HG03280 (cell line): ENCODE measurements at regions not wholly inside any gene's neighbourhood (a gene's known extent, or its start where the extent isn't known, plus 50 kb on each side); places are given as distances from the start of the nearest gene placed in this dataset.

ENCODE experiments used
- ATAC-seq: cut with Tn5 transposase; IDR thresholded peaks from one replicate; pipeline ENCODE4 v1.9.1; 2021; ENCODE audit warnings: mild to moderate bottlenecking, moderate library complexity; ENCODE audit not compliant: unreplicated experiment

DNA sequence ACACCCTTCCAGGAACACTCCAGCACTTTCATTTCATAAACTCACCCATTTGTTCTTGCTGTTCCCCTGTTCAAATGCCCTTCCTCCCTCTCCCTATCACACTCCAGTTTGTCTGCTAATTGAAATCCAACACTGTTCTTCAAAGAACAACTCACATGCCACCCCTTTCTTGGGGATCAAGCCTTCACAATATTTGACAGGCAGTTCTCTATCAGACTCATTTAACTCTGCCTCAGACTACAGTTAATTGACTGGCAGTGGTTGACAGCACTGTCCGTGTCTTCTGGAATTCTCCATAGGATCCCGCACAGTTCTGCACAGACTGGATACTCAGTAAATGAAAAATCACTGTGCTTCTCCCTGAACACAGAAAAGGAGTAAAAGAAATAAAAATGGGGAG, 87.8 kb downstream of the PMP22 start:
- ATAC-seq = no peak

DNA sequence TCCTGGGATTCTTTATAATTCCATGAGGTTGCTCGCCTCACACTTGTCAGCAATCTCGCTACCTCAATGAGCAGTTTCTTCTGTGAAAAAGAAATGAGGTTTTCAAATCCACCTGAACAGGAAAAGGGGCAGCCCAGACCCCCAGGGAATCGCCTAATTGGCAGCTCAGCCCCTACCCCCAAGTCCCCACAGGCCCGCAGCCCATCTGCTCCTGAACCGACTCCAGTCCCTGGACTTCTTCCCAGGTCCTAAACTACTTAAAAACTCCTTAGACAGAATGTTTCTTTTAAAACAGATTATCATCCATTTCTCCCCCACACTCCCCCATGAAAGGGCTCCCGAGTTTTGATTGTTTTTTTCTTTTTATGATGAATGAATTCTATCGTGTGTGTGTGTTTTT, 89.8 kb downstream of the PMP22 start:
- ATAC-seq = no peak

DNA sequence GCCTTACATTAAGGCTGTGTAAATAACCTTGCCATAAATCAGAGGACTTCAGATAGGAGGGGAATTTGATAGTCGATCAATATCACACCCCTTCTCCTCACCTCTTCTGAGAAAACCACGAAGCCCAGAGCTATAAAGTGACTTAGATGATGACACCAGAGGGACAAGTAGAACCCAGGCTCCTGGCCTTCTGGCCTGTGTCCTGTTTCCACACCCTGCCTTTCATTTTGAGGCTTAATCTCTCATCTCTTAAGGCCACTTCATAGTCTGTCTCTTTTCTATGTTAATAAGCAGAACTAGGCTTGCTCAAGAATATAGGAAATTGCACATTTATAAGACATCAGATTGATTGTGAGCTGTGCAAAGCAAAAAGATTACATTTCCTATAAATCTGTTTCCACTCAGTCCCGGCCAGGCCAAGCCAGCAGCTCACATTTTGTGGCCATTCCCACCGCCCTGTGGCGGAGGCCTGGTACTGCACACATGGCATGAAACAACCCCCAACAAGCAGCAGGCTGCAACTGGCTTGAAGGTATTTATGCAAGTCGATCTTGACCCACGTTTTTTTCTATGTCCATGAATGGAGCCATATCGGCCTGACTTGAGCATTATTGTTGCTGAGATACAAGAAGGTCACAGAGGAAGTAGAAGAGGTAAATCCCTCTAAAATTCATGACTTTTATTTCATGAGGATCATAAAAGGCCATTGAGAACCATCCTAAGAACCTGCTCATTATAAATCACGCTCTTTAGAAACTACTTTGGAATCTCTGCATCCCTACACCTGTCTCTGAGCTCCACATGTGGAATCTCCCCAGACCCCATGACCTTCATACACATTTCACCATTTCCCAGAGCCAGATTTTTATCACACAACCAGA, 93.7 kb downstream of the PMP22 start:
- no peak for ATAC-seq

DNA sequence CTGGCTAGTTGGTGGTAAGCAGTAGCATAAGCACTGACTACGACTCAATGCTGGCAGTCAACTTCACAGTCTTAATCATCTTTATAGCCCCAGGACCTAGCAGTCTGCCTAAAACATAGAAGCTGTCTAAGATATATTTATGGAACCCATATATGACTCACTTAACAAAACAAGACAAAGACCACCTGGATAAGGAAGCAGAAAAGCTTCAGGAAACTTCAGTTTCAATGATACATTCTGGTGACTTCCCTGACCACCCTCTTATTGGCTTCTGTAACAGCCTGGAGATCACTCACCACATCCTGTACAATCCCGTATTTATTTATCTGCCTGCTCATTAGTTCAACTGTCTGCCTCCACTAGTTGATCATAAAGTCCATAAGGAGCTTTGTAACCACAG, 95.5 kb downstream of the PMP22 start:
- no peak for ATAC-seq

DNA sequence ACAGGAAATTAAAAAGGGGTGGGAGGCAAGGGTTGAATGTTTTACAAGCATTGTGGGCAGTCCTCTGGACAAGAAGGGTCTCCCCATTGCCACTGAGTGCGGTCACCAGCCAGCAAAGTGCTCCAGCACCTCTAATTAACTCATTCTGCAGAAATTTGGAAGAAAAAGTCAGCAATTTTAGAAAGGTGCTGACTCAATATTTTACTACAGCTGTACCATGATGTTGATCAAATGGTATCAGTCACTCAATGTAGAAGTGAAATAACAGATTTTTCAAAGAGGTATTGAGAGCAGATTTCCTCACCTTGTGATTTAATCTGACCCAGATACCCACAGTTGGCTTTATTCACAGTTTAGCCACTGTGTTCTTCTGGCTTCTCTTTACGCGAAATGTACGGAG, 96.7 kb downstream of the PMP22 start:
- ATAC-seq = no peak

DNA sequence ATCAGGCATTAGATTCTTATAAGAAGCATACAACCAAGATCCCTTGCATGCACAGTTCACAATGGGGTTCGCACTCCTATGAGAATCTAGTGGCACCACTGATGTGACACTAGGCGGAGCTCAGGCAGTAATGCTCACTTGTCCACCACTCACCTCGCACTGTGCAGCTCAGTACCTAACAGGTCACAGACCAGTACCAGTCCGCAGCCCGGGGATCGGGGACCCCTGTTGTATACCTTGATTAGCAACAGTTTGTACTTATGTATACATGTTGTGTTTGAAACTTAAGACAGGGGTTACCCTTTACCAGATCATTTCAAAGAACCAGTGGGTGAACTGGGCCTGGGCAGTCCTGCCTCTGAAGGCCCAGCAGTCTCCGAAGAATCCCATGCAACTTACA, 103.7 kb downstream of the PMP22 start:
- ATAC-seq = no peak

DNA sequence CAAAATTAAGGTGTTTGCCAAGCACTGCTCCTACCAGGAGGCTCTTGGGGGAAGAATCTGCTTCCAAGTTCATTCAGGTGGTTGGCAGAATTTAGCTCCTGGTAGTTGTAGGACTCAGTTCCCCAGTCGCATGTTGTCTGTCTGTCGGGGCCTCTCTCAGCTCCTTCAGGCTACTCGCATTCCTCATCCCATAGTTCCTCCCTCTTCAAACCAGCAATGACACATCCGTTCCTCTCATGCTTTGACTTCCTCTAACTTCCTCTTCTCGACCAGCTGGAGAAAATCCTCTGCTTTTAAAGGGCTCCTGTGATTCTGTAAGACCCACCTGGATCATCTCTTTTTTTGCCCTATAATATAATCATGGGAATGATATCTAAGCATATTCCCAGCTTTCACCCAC, 108.1 kb downstream of the PMP22 start:
- no peak for ATAC-seq

DNA sequence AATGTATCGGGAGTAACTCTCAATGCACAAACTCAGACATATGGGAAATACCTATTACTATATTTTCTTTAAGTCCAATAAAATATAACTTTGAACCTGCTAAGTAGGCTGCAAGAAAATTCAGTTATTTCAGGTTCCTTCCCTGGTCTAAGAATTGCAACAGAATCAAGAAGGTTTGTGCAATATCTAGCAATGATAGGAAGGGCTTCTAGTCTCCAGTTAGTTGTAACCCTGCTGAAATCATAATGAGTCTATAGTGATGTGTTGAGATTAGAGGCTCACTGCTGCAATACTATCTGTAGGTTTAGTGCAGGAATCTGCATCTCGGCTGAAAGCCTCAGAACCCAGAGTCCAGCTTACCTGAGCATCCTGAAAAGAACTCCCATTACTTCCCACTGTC, 110.5 kb downstream of the PMP22 start:
- ATAC-seq = no peak

DNA sequence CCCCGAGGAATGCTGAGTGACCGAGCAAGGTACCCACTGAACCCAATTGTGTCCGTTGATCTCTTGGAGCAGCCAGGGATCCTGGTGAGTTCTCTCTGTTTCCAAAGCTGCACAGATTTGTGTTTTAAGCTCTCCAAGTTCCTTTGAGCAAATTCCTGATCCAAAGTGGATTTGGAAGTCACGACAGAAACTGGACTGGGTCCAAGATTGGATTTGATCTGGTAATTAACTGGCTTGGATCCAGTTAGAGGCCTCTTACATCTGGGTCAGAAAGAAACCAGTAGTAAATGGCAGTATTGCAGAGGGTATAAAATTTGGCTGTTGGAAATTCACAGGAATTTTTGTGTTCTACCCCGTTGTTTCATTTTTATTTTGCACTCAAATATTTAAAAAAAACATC, 119.5 kb downstream of the PMP22 start:
- ATAC-seq = no peak

DNA sequence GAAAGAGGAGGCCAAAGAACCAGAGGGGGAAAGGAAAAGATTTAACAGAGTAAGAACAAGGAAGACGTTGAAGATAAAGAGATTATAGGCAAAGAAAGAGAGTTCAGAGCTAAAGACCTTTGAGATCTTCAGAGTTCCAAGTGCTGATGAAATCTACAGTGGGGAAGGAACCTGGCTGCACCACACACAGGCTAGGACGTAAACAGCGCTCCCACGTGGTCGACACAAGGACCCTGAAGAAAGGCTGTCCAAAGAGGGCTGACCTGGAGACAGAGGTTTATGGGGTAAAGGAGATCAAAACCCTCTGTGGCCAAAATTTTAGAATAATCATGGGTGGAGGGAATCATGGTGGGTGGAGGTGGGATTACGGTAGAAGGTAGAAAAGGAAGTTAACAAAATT, 121.6 kb downstream of the PMP22 start:
- no peak for ATAC-seq

DNA sequence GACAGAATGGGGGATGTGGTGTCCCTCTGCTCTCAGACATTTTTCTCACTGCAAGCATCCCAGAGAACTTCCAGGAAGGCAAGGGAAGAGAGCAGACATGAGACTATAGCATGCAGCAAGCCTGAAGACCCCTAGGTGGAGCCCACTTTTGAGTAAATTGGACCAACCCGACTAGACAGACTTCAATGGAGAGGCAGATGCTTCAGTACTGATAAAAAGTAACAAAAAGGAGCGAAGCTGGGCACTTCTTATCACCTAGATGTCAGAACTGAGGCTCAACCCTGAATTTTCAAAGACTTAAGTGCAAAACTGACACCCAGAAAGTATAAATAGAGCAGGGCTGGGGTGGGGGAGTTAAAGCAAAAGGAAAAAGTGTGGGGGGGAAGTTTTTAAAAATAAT, 130.8 kb downstream of the PMP22 start:
- no peak for ATAC-seq

DNA sequence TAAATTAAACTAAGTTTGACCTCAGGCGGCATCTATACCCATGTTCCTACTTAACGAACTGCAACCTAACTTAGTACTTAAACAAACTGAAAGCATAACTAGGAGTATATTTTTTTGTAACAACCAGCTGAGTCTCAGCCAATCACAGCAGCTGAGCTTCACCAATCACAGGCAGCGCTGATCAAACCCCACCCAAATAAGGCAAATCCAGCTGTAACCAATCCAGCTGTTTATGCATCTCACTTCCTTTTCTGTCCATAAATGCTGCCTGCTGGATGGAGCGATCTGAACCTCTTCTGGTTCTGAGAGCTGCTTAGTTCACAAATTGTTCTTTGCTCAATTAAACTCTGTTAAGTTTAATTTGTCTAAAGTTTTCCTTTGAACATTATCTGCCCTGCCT, 131.3 kb downstream of the PMP22 start:
- ATAC-seq = no peak

DNA sequence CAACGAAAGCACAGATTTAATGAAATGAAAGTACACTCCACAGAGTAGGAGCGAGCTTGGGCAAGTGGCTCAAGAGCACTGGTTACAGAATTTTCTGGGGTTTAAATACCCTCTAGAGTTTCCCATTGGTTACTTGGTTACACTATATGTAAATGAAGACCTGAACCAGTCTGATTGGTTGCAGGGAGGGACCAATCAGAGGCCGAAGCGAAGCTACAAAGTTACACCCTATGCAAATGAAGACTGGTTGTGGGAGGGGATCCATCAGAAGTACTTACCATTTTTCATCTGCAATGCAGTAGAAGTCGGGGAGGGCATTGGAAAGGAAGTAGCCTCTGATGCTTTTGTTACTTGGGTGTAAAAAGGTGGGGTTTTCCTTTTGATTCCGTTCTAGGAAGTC, 132.0 kb downstream of the PMP22 start:
- no peak for ATAC-seq

DNA sequence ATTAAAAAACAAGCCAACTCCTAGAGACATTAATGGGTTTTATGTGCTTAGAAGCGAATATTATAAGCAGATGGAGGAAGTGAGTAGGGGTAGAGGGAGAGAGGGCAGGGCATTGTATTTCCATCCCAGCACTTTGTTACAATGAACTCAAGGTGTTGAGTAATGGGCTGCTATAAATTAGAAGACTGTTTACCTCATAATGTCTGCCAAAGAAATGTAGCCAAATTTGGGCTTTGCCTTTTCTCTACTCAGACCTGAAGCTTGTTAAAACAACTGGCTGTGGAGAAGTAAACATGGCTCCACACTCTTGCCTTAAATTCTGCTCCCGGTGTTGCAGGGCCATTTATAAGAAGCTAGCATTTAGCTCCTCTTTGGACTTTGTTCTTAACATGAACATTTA, 134.7 kb downstream of the PMP22 start:
- no peak for ATAC-seq

DNA sequence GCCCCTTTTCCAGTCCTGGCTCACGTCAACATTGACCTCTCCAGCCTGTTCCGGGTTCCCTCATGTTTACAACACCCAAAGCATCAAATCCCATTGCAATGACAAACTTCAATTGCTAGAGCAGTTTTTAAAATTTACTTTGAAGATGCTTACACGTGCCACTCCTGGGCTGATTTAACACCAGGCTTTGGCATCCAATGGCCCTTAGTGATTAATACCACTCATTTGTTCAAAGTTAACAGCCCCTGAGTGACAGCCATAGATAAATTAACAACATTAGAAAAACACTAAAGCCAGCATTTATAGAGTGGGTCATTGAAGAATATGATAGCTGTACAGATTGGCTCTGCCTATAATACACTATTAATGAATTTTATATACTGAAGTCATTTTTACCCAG, 135.1 kb downstream of the PMP22 start:
- ATAC-seq = no peak

DNA sequence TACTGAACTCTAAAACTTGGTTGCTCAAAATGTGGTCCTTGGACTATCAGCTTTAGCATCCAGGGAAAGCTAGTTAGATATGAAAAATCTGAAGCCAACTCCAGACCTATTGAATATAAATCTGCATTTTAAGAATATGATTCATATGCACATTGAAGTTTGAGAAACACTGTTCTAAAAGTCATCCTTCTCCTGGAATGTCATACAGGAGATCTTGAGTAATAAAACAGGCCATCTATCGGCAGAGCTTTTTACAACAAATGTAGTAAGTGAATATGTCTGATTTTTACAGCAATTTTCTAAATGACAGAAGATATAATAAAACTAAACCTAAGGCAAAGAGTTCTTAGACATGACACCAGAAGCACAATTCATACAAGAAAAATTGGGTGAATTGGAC, 140.4 kb downstream of the PMP22 start:
- no peak for ATAC-seq

DNA sequence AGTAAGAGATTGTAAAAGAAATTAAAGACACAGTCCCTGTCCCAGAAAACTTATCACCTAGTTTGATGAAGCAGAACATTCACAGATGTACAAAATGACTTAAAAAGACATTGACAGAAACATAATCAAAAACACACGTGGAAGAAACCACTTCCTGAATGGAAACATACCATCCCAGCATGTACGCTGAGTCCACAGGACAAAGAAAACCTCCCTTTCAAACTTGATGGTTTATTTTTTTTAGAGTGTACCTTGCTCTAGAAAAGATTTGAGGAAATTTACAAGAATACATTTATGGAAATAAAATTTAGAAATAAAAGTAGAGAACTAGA, 140.9 kb downstream of the PMP22 start:
- no peak for ATAC-seq

DNA sequence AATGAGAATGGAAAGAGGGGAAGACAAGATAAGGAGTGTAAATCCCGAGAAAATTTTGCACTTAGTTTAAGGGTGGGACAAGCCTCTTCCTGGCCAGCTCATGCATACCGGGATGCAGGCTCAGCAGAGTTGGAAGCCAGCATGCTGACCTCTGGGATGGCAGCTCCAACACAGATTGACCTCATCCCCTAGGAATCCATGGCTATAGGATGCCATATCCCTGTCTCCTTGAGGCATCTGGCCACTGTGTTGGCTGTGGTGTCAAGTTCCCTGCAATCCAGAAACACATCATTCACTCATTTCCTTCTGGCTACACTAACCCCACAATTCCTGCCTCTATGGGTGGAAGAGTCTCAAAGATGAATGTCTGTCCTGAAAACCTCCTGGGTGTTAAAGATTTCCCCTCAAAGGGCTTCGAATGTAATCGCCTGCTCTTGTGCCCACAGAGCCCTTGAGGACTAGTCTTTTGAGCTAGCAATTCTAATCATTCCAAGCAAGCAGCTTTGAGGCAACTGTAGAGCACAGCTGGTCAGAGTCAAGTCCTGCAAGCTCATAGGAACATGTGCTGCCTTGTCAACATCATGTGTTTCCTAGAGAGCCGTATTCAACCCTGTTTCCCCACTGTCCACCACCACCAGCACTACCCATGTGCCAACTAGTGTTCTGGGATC, 141.4 kb downstream of the PMP22 start:
- no peak for ATAC-seq

DNA sequence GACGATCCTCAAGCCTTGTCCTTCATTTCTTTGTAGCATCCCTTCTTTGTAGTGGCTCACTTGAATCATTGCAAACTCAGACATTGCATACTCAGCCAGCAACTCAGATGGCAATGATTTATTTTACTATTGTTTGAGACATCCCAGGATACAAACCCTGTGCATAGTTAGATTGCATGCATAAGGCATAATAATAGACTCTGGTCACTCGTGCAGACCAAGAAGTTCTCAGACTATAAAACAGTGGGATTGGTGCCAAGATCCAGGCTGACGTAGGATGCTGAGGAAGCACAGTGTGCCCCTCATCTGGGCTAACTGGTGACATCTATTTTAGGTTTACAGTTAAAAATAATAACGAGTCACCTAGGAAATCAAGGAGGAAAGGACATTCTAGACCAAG, 142.3 kb downstream of the PMP22 start:
- ATAC-seq = no peak

DNA sequence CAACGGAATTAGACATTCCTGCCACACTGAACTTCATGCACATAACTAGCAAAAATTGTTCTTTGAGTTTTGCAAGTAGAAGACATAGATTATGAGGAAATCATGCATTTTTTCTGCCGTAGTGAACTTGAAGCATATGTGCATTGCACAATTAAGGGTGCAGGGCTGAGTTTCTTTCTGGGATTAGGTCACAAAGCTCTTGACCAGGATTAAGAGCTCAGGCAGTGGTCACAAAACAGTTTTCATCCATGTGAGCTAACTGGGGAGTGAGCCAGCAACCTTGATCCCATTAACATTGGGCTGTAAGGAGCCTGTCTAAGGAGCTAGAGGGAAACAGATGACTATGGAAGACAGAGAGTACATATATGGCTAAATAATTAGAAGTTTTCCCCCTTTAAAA, 143.7 kb downstream of the PMP22 start:
- no peak for ATAC-seq

DNA sequence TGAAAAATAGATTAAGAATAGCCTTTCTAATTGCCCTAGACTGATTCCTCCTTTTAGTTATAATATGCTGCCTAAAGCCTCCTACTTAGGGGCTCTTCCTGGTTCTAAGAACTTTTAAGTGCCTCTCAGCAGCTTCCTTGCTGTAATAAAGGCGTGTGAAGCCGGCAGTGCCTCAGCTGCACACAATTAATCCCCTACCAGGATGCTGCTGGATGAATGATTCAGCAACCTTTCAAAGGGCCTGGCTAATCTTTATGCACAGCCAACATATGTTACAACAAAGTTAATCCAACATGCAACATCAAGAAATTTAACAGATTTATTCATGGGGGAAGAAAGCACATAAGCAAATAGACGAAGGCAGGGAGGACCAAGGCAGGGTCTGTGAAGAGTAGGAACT, 145.2 kb downstream of the PMP22 start:
- no peak for ATAC-seq

DNA sequence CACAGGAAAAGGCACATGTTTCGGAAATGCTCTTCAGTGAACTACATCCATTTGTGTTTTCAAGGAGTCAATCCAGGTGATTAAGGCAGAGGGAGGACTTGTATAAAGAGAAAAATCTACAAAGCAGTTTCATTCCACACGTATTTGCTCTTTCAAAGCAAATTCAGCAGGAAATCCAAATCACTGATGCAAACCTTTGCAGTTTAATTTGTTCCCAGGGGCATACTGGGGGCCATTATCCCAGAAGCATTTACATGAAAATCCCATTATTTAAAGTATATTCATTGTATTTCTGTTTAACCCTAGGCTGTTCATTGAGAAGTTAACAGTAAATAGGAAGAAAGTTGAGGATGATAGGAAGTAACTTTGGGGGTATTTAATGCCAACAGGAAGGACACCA, 147.9 kb downstream of the PMP22 start:
- ATAC-seq = no peak
